NOMO-1 (cell line): ENCODE measurements at regions not wholly inside any gene's neighbourhood (a gene's known extent, or its start where the extent isn't known, plus 50 kb on each side); places are given as distances from the start of the nearest gene placed in this dataset.

Experiments used
- DNase-seq, 2 experiments: peaks; one replicate each; lab custom pipeline; 2025; ENCODE audit not compliant: unreplicated experiment in 2 of 2; lab: John Stamatoyannopoulos, UW

DNA sequence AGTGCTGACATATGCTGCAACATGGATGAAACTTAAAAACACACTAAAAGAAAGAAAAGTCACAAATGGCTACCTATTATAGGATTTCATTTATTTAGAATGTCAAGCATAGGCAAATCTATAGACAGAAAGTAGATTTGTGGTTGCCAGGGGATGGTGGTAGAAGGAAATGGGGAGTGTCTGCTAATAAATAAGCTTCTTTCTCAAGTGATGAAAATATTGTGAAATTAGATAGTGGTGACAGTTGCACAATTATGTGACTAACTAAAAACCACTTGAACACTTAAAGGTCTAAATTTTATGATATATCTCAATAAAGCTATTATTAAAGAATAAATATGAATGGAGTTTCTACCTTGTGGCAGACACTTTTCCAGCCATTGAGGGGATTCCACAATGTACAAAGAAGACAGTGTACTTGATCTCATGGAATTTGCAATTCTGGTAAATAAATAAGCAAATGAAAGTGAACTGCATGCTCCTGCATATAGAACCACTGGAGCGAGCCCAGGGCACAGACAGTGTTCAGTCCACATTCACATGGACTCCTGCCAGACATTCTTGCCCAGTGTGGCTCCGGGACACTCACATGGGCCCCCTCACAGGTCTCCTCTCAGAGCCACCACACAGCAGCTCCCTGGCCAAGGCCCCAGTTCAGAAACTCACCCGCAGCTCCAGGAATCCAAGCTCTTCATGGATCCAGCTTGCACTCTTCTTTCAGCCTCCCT is 107.1 kb upstream of the ARID2 start:
- peak; percentile 33 to 74 for DNase-seq

DNA sequence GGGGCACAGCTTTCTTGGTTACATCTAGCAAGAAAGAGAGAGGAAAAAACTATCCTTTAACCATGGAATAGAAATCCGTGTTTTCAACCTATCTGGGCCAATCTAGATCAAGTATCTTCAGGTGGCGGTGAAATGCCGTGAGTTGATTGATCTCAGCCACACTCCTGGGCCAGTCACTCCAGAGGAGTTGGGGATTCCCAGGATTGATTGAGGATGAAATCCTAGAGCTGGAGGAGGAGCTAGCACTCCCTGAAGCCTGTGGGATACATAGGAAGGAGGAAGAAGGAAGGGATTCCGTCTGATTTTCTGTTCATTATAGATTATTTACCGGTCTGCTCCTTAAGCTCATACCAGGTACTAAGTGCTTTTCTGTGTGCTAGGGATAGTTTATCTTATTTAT is 106.3 kb upstream of the ARID2 start:
- DNase-seq = no peak

DNA sequence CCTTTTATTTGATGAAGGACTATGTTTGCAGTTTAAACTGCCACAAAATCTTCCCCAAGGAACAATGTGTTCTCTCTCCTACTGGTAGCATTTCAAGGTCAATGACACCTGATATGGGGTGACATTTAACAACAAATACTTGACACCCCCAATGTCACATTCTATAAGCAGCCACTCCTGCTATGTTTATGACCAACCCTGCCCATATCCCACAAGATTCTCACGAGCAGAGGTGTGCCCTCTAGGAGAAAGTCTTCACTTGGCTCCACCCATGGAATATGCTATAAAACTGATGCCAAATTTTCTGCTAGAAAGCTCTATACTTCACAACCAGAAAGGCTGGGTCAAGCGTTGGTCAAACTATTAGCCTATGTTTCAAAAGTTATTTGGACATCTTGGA is 105.6 kb upstream of the ARID2 start:
- no peak for DNase-seq

DNA sequence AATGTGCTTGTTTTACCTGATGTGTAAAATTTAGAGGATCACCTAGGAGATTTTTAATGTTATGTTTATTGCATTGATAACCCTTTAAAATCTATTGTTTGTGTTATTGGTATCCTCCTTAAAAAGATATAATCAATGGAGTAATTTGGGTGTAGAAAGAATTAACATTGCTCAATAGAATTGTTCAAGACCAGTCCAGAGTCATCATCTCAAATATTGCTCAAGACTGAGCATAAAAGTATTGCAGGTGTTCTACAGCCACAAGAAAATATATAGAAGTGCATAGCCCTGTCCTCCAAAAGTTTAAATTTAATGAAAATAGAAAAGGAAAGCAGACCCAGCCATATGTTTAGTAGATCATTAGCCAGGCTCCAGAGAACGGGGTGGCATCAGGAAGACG is 102.5 kb upstream of the ARID2 start:
- DNase-seq = no peak

DNA sequence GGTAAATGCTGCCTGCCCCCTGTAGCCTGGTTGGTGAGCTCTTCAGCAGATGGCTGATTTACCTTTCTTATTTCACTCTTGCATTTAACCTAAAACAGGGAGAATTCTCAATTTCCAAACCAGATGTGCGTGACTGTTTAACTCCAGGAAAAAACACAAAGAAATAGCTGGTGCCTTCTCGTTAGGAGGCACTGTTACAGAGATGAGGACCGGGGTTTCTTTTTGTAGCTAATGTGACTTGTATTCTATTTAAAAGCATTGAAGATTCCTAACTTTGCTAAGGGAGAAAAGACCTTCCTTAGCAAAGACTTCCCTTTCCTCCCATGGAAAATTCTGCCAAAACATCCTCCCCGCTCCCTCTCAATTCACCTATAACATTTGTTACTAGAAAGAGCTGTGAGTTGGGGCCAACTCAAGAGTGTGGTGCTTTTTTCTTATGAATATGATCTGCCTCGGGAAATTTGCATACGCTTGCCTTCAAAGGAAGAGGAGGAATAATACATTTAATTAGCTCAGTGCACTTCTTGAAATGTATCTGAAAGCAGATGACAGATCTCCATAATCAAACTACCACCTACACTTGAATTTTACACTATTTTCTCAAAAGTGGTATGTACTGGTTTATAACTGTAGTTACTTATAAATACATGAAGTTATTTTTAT is 102.0 kb upstream of the ARID2 start:
- no peak for DNase-seq

DNA sequence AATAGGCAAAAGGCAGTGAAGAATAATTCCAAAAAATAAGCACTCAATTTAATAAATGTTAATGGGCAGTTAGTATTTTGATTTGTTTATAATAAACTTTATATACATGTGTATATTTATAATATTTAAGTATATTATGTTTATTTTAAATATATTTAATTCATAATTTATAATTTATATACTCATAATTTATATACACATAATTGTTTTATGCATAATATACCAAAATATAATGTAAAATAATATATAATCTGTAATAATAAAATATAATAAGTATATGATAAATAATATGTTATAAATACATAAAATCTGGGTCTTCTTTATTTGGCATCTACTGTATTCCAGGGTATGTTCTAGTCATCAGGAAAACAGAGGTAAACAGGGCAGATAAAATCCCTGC is 100.2 kb upstream of the ARID2 start:
- no peak for DNase-seq

DNA sequence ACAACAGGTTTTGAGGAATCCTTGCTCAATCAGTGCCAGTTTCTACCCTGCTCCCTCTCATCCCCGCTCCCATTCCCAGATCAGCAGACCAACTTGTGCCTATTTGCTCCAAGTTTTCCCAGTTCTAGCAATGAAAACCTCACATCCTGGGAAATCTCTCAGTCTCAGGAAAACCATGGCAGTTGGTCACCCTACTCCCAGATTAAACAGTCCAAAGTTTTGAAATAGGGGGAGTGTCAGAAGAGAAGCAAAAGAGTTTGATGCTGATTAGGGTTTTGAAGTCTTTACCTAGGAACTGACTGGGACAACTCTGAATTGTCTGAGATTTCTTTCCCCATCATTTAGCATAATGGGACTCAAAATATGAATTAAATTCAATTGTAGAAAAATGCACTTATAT is 95.8 kb upstream of the ARID2 start:
- DNase-seq = no peak

DNA sequence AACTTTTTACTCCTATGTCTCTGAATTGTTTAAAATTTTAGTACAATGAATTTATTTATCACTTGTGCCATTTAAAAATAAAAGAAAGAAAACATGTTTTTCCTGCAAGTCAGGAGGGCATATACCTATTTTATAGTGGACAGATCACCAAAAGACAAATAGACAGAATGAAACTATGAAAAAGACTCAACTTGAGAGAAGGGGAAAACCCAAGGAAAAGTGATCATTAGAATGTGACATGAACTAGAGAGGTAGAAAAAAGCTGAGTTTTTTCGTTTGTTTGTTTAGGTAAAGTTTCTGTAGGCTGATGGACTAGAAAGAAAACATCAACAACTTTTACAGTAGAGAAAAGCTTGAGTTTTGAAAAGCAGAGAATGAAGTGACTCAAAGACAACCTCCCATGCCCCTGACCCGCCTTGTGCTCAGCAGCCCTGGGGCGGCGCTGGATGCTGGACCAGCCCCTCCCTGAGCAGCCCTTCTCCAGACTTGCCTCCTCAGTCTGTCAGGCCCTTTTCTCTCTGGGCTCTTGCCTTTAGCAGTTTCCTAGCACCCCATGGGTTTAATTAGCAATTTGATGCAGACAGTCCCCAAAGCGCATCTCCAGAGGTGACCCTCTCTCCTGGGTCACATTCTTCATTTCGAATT is 95.1 kb upstream of the ARID2 start:
- no peak for DNase-seq

DNA sequence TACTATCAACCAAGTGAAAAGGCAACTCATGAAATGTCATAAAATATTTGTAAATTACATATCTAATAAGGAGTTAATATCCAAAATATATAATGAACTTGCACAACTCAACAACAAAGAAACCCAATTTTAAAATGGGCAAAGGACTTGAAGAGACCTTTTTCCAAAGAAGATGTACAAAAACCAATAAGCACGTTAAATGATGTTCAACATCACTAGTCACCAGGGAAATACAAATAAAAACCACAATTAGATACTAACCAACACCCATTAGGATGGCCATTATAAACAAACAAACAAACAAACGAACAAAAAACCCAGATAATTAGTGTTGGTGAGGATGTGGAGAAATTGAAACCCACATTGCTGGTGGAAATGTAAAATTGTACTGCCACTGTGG is 92.3 kb upstream of the ARID2 start:
- no peak for DNase-seq

DNA sequence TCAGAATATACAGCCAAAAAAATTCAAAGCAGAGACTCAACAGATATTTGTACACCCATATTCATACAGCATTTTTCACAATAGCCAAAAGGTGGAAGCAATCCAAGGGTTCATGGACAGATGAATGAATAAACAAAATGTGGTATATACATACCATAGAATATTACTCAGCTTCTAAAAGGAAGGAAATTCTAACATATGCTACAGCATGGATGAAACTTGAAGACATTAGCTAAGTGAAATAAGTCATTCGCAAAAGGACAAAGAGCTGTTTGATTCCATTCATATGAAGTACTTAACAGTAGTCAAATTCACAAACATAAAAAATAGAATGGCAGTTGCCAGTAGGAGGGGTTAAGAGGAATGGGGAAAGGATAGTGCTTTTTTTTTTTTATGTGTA is 91.8 kb upstream of the ARID2 start:
- DNase-seq = no peak

DNA sequence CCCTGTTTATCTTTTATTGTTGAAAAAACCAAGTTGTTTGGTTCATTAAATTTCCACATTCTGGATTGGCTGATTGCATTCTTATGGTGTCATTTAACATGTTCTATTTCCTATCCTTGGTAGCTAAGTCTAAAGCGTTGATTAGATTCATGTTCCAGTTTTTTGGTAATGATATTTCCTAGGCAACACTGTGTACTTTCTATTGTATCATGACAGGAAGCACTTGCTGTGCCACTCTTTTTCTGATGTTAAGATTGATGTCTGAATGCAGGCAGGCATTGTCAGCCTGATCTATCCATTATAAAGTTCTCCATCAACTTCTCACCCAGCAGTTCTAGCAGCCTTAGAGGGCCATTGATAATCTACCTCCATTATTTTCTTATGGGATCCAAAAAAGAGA is 91.1 kb upstream of the ARID2 start:
- DNase-seq = no peak

DNA sequence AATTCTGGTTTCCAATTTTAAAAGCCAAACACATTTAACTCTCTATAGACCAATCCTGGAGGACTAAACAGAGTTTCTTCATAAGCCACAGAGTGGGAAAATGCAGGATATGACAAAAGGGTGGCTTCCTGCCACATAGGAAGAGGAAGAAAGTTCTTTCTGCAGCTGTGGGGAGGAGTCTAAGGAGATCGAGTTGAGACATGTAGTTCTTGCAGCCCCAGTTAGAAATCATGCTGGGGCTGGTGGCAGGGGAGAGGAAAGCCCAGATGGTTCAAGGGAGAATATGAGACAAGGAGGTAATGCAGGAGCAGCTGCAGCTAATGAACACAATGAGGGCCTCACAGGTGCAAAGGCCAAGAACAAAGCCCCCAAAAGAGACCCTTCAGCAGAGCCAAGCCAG is 85.0 kb upstream of the ARID2 start:
- DNase-seq = peak; percentile 76 to 79

DNA sequence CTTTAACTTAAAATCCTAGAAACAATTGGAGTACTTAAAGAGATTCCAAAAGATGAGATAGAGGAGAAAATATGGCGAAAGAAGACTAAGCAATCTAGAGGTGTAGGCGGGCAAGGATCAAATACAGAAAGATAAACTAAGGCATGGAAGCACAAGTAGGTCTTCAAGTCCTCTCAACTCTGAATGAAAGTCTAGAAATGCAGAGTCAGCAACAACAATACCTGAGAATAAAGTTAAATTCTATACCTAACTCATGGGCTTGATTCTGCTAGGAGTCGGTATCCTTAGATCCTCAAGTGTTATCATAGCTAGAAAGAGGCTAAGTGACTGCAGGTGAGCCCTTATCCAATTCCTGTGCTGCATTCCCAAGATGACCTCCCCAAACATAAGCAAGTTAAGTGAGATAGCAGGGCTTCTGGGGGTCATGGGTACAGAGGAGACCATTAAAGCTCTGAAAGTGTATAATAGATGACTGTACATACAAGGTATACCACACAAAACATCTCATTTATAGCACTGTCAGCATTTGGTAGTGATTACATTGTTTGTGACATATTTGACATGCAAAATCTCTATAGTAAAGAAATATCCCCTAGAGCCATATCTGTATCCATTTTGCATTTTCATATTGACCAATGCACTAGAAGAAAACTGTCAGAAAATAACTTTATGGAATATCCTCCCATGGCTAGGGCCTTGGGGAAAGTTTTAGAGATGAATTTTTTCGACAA is 82.5 kb upstream of the ARID2 start:
- no peak for DNase-seq

DNA sequence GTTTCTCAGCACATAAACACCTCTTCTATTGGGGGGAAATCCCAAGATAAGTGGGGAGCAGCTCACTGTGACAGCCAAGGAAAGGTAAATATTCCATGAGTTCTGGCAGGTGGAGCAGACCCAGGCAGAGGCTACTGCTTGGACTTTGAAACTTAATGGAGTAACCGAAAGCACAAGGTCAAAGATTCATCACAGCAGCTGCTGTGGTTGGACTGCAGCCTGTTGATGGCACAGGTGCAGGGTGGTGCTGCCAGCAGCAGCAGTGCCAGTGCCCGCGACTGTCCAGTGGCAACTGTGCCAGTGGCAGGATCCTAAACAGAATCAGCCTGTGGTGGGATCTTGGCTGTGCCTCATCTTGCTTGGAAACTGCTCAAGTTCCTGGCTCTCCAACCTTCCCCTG is 81.4 kb upstream of the ARID2 start:
- DNase-seq = no peak

DNA sequence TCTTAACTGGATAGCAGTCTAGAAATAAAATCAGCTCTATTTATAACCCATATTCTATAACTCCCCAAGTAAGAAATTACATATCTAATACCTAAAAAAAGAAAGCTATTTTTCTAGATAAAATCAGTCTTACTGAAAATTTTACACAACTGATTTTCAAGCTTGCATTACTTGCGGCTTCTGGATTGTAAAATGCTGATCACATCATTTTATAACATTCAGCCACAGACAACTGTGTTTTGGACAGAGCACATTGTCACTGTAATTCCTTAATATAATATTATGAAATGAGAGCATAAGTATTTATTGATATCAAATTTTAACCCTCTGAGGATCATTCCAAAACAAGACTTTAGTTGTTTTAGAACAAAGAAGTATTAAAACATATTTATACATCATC is 78.5 kb upstream of the ARID2 start:
- DNase-seq = no peak

DNA sequence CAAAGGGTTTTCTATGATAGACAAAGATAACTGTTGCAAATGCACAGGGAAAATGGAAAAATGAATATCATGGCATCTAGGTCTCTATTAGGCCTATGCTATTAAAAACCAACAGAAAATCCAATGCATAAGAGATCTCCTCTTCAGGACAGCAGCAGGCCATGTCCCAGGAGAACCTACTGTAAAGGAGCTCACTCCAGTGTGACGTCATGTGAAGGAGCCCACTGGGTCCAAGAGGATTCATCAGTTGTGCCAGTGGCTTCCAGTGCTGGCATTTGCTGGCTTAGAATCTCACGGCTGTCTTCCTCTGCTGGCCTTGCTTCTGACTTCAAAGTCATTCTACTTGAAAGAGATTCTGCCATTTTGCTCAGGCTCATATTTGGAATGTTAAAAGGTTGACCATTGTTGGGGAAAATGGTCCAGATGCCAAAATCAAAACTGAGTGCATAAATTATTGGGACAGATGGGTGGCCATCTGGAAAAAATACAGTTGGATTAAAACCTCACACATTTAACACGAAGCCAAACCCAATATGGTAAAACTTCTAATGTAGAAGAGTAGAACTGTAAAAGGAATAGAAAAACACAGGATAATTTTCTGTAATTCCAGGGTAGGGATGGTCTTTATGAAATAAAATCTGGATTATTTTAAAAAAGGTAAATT is 75.4 kb upstream of the ARID2 start:
- no peak for DNase-seq

DNA sequence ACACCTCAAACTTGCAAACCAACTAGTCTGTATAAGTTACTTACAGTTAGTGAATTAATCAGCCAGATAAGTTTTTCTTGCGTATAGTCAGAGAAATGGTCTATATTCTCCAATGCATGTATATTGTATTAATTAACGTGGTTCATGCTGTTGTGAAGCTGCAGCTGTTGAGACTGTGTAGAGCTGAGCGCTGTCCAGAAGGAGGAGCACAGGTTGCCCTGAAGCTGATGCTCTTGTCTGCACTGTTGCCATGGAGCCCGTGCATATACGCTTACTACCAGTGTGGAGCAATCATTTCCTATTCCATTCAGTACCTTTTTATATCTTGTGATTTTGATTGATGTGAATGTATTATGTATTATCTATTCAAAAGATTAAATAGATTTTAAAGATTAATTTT is 74.3 kb upstream of the ARID2 start:
- DNase-seq = peak in 1 of 2 experiments; percentile 33

DNA sequence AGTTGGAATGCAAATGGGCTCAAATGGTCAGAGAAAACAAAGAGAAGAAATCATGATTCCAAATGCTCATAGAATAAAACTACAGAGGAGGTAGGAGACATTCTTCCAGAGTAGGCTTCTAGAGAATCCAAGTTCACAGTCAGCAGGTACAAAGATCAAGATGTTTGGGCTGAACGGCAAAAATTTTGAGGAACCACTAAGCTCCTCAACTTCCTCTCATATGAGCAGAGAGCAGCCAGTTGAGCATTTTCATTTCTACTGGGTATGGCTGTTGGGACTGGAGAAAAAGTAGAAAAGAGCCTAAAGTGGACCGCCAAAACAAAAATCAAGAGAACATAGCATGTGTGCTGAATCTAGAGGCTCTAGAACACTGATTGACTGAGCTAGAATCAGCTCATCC is 73.8 kb upstream of the ARID2 start:
- peak; percentile 66 to 81 for DNase-seq

DNA sequence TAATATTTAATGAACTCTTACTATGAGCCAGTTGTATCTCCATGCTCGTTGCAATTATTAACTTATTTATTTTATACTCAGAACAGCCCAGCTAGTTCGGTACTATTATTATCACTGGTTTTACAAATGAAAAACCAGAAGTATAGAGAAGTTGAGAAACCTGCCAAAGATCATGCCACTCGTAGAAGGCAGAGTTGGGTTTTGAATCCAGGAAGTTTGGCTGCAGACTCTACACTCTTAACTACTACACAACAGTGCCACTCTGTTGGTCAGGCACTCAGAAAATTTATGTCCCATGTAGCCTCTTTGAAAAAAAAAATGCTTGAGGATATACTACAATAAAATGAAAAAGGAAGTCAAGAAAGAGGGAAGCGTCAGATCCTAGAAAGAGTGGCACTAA is 71.5 kb upstream of the ARID2 start:
- DNase-seq = peak; percentile 71 to 88

DNA sequence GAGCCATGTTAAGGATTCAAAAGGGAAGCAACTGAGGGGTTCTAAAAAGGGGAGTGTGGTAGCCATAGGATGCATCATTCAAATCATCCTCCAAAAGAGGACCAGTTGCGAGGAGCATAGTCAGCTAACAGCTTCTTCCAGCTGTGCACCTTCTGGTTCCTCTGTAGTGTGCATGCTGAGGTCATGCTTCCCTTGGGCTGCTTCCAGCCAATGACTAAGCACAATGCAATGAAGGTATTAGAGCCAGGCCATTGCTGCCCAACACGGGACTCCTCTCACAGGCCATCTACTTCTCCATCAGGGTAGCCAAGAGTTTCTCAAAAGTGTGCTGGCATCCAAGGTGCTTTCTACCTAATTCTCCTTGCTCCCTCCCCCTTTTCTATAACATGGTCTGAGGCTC is 69.2 kb upstream of the ARID2 start:
- no peak for DNase-seq

DNA sequence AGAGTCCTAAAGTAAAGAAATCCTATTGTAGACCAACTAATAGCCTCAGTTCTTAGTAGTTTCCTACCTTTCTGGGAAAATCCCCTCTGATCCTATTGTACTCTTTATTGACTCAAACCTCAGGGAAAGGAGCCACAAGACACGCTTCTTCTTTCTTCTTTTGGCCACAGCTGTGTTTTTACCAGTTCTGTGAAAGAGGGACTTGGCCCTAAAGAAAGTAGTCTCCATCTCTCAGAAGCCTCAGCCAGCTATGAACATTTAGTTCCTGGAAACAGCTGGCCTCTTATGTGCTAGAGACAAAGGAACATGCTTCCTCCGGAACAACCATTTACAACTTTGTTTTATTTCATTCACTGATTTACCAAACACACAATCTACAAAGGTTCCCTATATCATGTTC is 66.1 kb upstream of the ARID2 start:
- DNase-seq = no peak
